DND-41 (cell line): ENCODE measurements at regions not wholly inside any gene's neighbourhood (a gene's known extent, or its start where the extent isn't known, plus 50 kb on each side); places are given as distances from the start of the nearest gene placed in this dataset.

Experiments
- EZH2 ChIP-seq: IDR thresholded peaks from 3 replicates; pipeline ENCODE4 v1.6.1; 2012; ENCODE audit warnings: borderline replicate concordance, low read depth, mild to moderate bottlenecking, moderate library complexity, low read length, inconsistent platforms; ENCODE audit not compliant: severe bottlenecking
- TF ChIP-seq, protein P1 (sequence below): IDR thresholded peaks from 2 replicates; pipeline ENCODE4 v1.5.1; 2012; ENCODE audit warnings: borderline replicate concordance, low read length, moderate library complexity, mild to moderate bottlenecking; ENCODE audit not compliant: poor library complexity, severe bottlenecking; ENCODE audit errors: extremely low read depth

- TF ChIP-seq EZH2 = no peak
- TF ChIP-seq, protein P1, sequence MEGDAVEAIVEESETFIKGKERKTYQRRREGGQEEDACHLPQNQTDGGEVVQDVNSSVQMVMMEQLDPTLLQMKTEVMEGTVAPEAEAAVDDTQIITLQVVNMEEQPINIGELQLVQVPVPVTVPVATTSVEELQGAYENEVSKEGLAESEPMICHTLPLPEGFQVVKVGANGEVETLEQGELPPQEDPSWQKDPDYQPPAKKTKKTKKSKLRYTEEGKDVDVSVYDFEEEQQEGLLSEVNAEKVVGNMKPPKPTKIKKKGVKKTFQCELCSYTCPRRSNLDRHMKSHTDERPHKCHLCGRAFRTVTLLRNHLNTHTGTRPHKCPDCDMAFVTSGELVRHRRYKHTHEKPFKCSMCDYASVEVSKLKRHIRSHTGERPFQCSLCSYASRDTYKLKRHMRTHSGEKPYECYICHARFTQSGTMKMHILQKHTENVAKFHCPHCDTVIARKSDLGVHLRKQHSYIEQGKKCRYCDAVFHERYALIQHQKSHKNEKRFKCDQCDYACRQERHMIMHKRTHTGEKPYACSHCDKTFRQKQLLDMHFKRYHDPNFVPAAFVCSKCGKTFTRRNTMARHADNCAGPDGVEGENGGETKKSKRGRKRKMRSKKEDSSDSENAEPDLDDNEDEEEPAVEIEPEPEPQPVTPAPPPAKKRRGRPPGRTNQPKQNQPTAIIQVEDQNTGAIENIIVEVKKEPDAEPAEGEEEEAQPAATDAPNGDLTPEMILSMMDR = no peak
Observed at GRCh38 chr4:164304101-164304639, 449.8 kb upstream of the SMIM31 start.
